T-helper 17 cell (primary cell): ENCODE measurements at regions not wholly inside any gene's neighbourhood (a gene's known extent, or its start where the extent isn't known, plus 50 kb on each side); places are given as distances from the start of the nearest gene placed in this dataset.

Source experiments
- ATAC-seq: fragments of 150-1000 bp; cut with Tn5 transposase; 2 replicates; pipeline ENCODE4 v1.10.0; 2021; ENCODE audit warnings: mild to moderate bottlenecking, moderate library complexity
- DNase-seq, 3 donors: peaks; one replicate each; pipeline versions ENCODE4 v3.0.0 to v3.0.0-alpha.2; 2020 to 2021
- H3K9me3 ChIP-seq: one replicate; pipeline ENCODE4 v1.7.0; 2013; ENCODE audit warnings: low read length, mild to moderate bottlenecking; ENCODE audit not compliant: control insufficient read depth, poor library complexity, severe bottlenecking
- H3K27ac Mint-ChIP-seq: one replicate; pipeline ENCODE4 v1.8.0; 2022; ENCODE audit warnings: mild to moderate bottlenecking, moderate library complexity, mixed read lengths
- H3K27me3 Mint-ChIP-seq: one replicate; pipeline ENCODE4 v1.8.0; 2022; ENCODE audit warnings: mixed read lengths
- H3K36me3 Mint-ChIP-seq: one replicate; pipeline ENCODE4 v1.8.0; 2022; ENCODE audit warnings: low read depth, mixed read lengths
- H3K4me1 Mint-ChIP-seq: one replicate; pipeline ENCODE4 v1.8.0; 2022; ENCODE audit warnings: mild to moderate bottlenecking, mixed read lengths
- H3K4me3 Mint-ChIP-seq: one replicate; pipeline ENCODE4 v1.8.0; 2022; ENCODE audit warnings: mild to moderate bottlenecking, moderate library complexity, mixed read lengths

GRCh38 chr6:113412589-113413357 is 444.4 kb upstream of the MARCKS start:
- no peaks in the 10 kb centered on the region for H3K9me3 ChIP-seq
- no peak overlapping the region for H3K4me3 Mint-ChIP-seq
- no peaks in the 10 kb centered on the region for H3K4me1 Mint-ChIP-seq
- no peak for DNase-seq
- H3K27me3 Mint-ChIP-seq, result no peaks in the 10 kb centered on the region
- H3K27ac Mint-ChIP-seq, result no peak overlapping the region
- H3K36me3 Mint-ChIP-seq, result no peaks in the 10 kb centered on the region
- ATAC-seq, result no peak

DNA sequence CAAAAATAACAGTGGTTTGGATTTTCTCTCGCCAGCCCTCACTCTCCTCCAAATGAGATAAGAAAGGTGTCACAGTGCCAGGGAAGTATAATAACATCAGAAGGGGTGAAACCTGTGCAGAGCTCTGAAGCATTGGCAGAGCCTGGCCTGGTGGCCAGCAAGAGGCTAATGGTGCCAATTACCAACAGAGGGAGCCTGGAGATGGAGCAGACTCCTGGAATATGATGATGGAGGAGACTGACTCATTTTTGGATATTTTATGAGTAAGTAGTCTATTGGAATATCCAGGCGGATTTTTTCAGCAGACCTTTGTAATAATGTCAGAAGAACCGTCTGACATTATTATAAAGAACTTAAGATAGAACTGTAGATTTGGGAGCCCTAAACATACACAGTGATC is 442.6 kb upstream of the MARCKS start:
- H3K36me3 Mint-ChIP-seq, result no peaks in the 10 kb centered on the region
- no peak overlapping the region for H3K27ac Mint-ChIP-seq
- ATAC-seq (no peak), DNase-seq (no peak)
- H3K27me3 Mint-ChIP-seq, result no peaks in the 10 kb centered on the region
- H3K4me3 Mint-ChIP-seq, result no peak overlapping the region
- H3K9me3 ChIP-seq, result no peaks in the 10 kb centered on the region
- H3K4me1 Mint-ChIP-seq, result no peaks in the 10 kb centered on the region

GRCh38 chr6:113416170-113416569 is 441.0 kb upstream of the MARCKS start:
- H3K9me3 ChIP-seq, result no peaks in the 10 kb centered on the region
- Mint-ChIP-seq H3K4me1 (no peaks in the 10 kb centered on the region), H3K27me3 (no peaks in the 10 kb centered on the region), H3K4me3 (no peak overlapping the region), H3K36me3 (no peaks in the 10 kb centered on the region), H3K27ac (no peak overlapping the region)
- DNase-seq (no peak), ATAC-seq (no peak)

GRCh38 chr6:113420290-113420689 is 436.9 kb upstream of the MARCKS start:
- Mint-ChIP-seq H3K27ac (no peak overlapping the region), H3K27me3 (no peaks in the 10 kb centered on the region), H3K36me3 (no peaks in the 10 kb centered on the region), H3K4me1 (no peaks in the 10 kb centered on the region), H3K4me3 (no peak overlapping the region)
- DNase-seq (no peak), ATAC-seq (no peak)
- H3K9me3 ChIP-seq, result no peaks in the 10 kb centered on the region

DNA sequence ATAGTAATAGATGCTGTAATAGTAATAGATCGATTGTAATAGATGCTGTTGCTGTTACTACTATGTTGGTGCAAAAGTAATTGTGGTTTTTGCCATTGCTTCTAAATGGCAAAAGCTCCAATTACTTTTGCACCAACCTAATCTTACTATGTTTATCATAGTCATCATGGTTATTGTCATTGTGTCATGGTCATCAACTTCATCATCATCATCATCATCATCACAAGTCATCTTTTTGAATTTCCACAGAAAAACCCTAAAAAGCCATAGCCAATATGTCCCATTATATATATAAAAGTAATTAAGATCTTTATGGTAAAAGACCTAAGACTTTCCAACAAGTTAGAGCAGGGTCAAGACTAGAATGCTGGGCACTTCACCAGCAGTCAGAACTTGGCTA is 435.1 kb upstream of the MARCKS start:
- H3K9me3 ChIP-seq, result no peaks in the 10 kb centered on the region
- no peaks in the 10 kb centered on the region for H3K27me3 Mint-ChIP-seq
- ATAC-seq, result no peak
- no peaks in the 10 kb centered on the region for H3K4me1 Mint-ChIP-seq
- H3K36me3 Mint-ChIP-seq, result no peaks in the 10 kb centered on the region
- no peak for DNase-seq
- H3K4me3 Mint-ChIP-seq, result no peak overlapping the region
- H3K27ac Mint-ChIP-seq, result no peak overlapping the region

- ATAC-seq (no peak), DNase-seq (no peak)
- H3K9me3 ChIP-seq, result no peaks in the 10 kb centered on the region
- Mint-ChIP-seq H3K27me3 (no peaks in the 10 kb centered on the region), H3K4me1 (no peaks in the 10 kb centered on the region), H3K27ac (no peak overlapping the region), H3K4me3 (no peak overlapping the region), H3K36me3 (no peaks in the 10 kb centered on the region)
Measured at GRCh38 chr6:113423956-113424355, 433.2 kb upstream of the MARCKS start.

GRCh38 chr6:113425977-113426660 is 431.0 kb upstream of the MARCKS start:
- Mint-ChIP-seq H3K27ac (no peak overlapping the region), H3K4me3 (no peak overlapping the region), H3K36me3 (no peaks in the 10 kb centered on the region), H3K4me1 (no peaks in the 10 kb centered on the region), H3K27me3 (no peaks in the 10 kb centered on the region)
- no peak for ATAC-seq
- no peak for DNase-seq
- H3K9me3 ChIP-seq, result no peaks in the 10 kb centered on the region

GRCh38 chr6:113427617-113428016 is 429.5 kb upstream of the MARCKS start:
- no peak for DNase-seq
- ATAC-seq, result no peak
- H3K4me3 Mint-ChIP-seq, result no peak overlapping the region
- no peaks in the 10 kb centered on the region for H3K4me1 Mint-ChIP-seq
- H3K27ac Mint-ChIP-seq, result no peak overlapping the region
- no peaks in the 10 kb centered on the region for H3K36me3 Mint-ChIP-seq
- no peaks in the 10 kb centered on the region for H3K27me3 Mint-ChIP-seq
- H3K9me3 ChIP-seq, result no peaks in the 10 kb centered on the region

- ATAC-seq (no peak), DNase-seq (no peak)
- Mint-ChIP-seq H3K4me1 (no peaks in the 10 kb centered on the region), H3K27me3 (no peaks in the 10 kb centered on the region), H3K36me3 (no peaks in the 10 kb centered on the region), H3K27ac (no peak overlapping the region), H3K4me3 (no peak overlapping the region)
- H3K9me3 ChIP-seq, result no peaks in the 10 kb centered on the region
Measured at GRCh38 chr6:113428702-113429101, 428.4 kb upstream of the MARCKS start.

DNA sequence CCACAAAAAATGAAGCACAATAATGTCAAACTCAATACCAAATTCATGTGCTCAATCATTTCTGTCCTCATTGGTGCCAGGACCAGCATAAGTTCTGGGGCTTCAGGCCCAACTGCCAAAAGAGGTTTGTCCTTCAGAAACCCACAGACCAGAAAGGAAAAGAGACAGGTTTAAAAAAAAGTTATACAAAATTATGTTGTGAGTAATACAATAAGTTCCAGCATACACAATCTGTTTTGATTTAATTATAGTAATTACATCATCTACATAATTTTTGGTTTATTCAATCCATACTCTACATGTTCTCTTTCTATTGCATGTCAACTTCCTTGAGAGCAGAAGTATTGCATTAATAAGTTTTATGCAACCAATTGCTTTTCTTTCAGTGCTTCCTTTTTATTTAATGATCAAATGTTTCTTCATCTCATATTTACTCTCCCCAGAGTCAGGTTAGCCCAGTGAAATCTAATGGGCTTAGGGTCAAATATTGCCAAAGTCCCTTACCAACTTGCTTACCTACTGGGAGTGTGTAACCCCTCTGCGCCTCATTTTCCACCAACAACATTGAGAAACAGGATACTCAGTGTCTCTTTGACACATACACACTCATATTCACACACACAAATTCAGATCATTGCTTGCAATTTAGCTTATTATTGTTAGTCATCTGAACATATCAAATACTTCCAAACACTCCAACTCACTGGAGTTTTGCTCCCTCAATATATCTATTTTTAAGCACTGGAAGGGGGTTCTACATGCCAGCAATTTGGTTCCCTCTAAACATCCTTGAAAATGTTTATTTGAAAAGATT is 424.4 kb upstream of the MARCKS start:
- no peaks in the 10 kb centered on the region for H3K9me3 ChIP-seq
- Mint-ChIP-seq H3K4me1 (no peaks in the 10 kb centered on the region), H3K27ac (no peak overlapping the region), H3K36me3 (no peaks in the 10 kb centered on the region), H3K27me3 (no peaks in the 10 kb centered on the region), H3K4me3 (no peak overlapping the region)
- DNase-seq (no peak), ATAC-seq (no peak)

DNA sequence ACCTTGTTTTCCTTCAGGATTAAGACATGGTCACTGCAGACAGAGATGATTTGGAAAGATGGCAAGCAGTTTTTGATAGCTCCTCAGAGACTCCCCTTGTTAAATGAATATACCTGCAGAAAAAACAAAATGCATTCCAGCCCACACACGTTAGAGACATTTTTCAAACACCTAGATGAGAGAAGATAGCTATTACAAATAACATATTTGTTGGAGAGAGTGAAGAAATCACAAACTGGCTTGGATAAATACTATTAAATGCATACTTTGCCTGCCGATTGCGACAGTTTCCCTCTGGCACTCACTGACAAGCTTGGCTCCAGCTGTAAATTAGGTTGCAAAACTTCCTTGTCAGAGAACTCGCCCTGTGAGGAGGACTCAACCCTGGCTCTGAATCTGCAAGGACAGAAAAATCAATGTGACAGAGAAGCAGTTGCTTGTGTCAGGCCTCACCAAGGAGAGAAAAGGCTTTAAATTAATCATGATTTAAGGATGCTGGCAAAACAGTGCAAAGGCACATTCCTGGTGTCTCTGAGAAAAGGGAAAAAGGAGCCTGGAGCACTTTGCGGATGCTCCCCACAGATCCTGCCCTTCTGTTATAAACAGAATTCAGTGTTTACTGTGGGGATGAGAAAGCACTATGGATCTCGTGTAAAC is 423.7 kb upstream of the MARCKS start:
- H3K9me3 ChIP-seq, result no peaks in the 10 kb centered on the region
- Mint-ChIP-seq H3K27ac (no peak overlapping the region), H3K36me3 (no peaks in the 10 kb centered on the region), H3K27me3 (no peaks in the 10 kb centered on the region), H3K4me1 (no peaks in the 10 kb centered on the region), H3K4me3 (no peak overlapping the region)
- no peak for DNase-seq
- ATAC-seq, result no peak

DNA sequence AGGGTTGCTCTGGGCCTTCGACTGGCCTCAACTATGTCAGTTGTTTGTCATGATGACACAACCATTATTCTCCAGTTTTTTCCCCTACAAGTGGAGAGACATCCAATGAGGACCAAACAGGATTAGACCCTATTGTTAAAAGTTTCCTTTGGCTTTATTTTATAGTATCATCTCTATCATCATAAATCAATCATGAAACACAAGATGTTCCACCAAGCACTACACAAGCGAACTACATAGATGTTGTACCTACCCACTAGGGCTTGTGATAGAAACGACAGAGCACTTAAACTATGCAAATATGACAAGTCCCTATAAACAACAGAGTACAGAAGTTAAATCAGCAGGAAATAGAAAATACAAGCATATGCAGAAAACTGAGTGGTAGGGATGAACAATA is 422.5 kb upstream of the MARCKS start:
- Mint-ChIP-seq H3K27me3 (no peaks in the 10 kb centered on the region), H3K4me1 (no peaks in the 10 kb centered on the region), H3K27ac (no peak overlapping the region), H3K4me3 (no peak overlapping the region), H3K36me3 (no peaks in the 10 kb centered on the region)
- no peaks in the 10 kb centered on the region for H3K9me3 ChIP-seq
- no peak for ATAC-seq
- no peak for DNase-seq

GRCh38 chr6:113437566-113437965 is 419.6 kb upstream of the MARCKS start:
- Mint-ChIP-seq H3K4me1 (no peaks in the 10 kb centered on the region), H3K36me3 (no peaks in the 10 kb centered on the region), H3K27ac (no peak overlapping the region), H3K4me3 (no peak overlapping the region), H3K27me3 (peaks cover 10% of the 10 kb centered on the region)
- DNase-seq (no peak), ATAC-seq (no peak)
- no peaks in the 10 kb centered on the region for H3K9me3 ChIP-seq
